Activated T-cell treated with anti-CD3 and anti-CD28 coated beads, Interleukin-2, amount 50 U/mL, for 48 hours (primary cell): ENCODE measurements at regions not wholly inside any gene's neighbourhood (a gene's known extent, or its start where the extent isn't known, plus 50 kb on each side); places are given as distances from the start of the nearest gene placed in this dataset.

Experiments used
- DNase-seq, 2 experiments: peaks; one replicate each; pipeline ENCODE4 v3.0.0-alpha.2; 2020

DNA sequence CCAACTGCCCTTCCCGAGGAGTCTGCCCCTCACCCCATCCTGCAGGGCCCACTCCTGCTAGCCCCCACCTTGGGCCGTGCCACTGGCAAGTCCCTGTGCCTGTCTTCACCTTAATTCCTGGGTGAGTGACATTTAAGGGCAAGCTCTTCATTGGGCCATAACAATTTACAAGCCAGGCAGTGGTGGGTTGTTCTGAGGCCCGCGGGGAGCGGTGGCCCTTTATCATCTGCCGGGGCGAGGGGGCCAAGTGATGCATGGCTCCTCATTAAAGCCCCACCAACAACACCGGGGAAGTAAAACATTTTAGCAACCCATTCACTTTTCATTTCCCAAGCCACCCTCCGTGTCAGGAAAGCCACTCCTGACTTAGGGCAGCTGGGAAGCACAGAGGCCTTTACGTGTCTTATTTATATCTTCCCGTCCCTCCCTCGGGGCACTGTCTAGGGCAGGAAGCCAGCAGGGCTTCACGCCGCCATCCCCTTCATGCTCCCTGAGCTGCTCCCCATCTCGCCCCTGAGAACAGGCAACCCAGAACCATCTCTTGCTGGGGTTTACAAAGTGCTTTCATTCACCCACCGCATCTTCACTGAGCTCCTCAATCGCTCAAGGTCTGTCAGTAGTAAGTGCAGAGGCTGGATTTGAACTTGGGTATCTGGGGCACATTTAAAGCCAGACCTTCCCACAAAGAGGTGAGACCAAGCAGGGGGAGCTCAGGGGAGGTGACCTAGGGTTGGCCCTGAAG lies 55.5 kb upstream of the CCDC167 start:
- DNase-seq: no peak

DNA sequence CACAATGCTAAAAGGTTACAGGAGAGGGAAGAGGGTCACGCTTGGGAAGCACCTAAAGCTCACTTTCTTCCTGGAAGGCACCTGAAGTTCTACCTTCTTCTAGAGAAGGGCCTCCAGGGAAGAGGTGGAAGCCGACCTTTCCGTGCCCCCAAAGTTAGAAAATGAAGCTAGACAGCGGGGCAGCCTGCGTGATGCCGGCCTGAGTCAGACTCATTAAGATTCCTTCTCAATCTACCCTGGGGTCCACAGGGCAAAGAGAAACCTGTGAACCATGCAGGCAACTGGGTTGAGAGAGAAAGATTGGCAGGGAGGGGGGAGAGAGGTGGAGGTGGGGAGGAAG lies 54.8 kb upstream of the CCDC167 start:
- DNase-seq: no peak

DNA sequence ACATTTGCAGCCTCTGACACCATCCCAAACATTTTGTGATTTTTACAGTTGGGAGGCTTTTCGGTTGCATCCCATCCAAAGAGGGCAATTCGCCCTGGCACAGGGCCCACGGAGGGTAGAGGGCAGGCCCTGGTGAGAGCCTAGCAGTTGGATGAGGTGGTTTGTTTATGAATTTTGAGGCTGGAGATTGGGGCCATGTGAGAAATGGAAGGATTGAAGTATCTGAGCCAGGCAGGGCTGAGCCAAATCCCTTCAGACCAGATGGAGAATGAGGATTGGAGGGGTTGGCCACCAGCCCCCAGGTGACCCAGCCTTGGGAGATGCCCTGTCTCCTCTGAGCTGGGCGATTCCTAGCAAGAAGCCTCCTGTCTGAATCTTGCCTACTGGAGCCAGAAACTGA lies 52.6 kb upstream of the CCDC167 start:
- DNase-seq: no peak

DNA sequence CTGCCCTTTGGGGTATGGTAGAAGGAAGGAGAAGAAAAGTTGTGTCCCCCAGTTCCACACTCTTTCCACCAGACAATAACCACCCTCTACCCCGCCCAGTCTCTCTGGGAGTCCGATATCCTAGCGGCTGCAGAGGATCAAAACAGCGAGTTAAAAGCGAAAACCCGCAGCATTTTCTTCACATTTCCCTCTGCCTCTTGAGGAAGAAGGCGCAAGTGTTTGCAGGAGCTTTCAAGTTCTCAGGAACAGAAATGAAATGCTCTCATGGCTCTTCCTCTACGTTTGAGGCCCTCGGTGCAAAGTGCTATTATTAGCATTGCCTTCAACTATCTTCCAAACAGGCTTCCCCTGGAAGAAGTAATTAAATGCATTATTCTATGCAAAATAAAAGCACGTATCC lies 52.2 kb upstream of the CCDC167 start:
- DNase-seq: no peak

DNA sequence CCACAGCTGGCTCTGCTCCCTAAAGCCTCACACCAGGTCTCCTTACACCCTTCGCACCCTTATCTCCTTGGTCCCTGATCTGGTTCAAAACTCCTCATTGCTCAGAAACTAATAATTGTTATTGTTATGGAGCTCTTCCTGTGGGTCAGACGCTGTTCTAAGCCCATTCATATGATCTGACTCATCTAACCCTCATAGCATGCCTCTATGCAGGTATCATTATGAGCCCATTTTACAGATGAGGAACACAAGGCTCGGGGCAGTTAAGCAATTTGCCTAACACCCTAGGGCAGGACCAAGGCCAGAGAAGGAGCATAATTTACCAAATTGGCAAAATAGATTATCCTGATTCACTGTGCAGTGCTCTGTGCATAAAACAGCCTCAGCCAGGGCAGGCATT lies 51.8 kb upstream of the CCDC167 start:
- DNase-seq: no peak

DNA sequence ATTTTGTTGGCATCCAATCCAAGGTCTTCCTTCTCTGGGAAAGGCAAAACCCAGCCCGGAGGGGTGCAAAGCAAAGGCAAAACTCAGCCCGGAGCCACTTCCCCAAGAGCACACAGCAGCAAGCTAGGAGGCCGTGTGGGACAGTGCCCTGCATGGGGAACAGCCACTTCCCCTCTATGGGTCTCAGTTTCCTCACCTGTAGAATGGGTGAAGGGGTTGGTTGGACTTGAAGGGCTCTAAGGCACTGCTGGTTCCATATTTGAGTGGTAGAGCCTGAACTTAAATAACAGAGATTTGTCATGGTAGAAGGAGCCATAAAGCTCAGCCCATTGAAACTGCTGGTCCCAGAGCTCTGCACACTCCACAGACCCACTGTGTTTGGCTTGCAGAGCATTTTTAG lies 51.3 kb upstream of the CCDC167 start:
- DNase-seq: no peak

DNA sequence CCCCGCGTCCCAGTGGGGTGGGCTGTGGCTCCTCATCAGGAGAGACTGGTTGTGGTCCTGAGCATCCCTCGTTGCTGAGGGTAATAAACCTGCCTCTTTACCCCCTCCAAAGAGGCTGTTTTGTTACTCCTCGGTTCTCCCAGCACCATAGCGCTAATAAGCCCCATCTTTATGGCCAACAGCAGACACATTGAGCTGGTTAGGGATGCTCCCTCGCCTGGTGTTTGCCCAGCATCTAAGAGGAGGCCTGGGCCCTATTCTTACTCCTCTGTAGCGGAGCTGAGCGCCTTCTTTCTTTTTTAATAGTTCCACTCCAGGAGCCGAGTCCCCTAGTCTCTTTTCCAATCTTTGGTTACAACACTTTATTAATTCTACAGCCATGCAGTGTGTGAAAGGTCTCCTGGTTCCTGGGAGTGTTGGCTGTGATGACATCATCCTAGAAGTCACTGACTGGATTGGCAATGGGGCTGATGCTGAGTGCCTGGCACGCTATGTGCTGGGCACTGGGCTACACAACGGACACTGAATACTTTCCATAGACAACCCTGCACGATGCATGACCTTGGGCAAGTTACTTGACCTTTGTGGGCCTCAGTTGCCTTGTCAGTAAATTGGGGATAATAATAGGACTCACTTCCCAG lies 50.6 kb upstream of the CCDC167 start:
- no peak for DNase-seq

DNA sequence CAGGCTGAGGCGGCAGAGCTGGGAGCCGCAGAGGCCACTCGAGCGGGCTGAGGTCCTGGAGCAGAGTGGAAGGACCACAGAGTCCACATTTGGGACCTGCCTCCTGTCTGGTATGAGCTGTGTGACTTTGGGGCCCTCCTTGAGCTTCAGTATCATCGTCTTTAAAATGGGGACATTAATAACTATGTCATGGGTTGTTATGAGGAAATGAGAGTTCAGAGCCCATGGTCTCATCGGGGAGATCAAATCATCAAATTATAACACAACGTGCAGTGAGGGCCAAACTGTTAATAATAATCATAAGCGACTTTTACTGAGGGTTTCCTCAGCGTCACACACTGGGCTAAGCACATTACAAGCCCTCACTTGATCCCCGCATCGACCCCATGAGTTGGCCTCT lies 49.9 kb upstream of the CCDC167 start:
- no peak for DNase-seq
